HEK293T (cell line): ENCODE measurements at regions not wholly inside any gene's neighbourhood (a gene's known extent, or its start where the extent isn't known, plus 50 kb on each side); places are given as distances from the start of the nearest gene placed in this dataset.
"Not testable (repeated sequence)": the region's sequence is repeated elsewhere in the genome, so short reads cannot be mapped to it uniquely, and the experiment has no call there.

Experiments
- CTCF ChIA-PET: fragments of 350-600 bp; formaldehyde crosslinking; extraction: SDS; loops from one replicate; lab custom pipeline; 2021; ENCODE audit warnings: antibody characterized with exemption, inconsistent platforms; lab: Yijun Ruan, JAX
- POLR2A ChIA-PET: fragments of 350-600 bp; formaldehyde crosslinking; extraction: SDS; loops from one replicate; lab custom pipeline; 2020; ENCODE audit warnings: antibody characterized with exemption, inconsistent platforms; lab: Yijun Ruan, JAX
- DNase-seq: peaks from one replicate; pipeline ENCODE4 v3.0.0; 2012; ENCODE audit warnings: mixed read lengths; ENCODE audit errors: extremely low spot score
- ARNT ChIP-seq: fragments of 450-650 bp; IDR thresholded peaks from 2 replicates; pipeline ENCODE4 v1.6.1; 2017; ENCODE audit warnings: mild to moderate bottlenecking
- BHLHE40 ChIP-seq: fragments of 450-650 bp; IDR thresholded peaks from 2 replicates; pipeline ENCODE4 v1.6.1; 2016; ENCODE audit warnings: mild to moderate bottlenecking, moderate library complexity, borderline replicate concordance
- CTBP1 ChIP-seq: fragments of 450-650 bp; IDR thresholded peaks from 2 replicates; pipeline ENCODE4 v1.6.1; 2016; ENCODE audit warnings: borderline replicate concordance
- ELF4 ChIP-seq: fragments of 450-650 bp; IDR thresholded peaks from 2 replicates; pipeline ENCODE4 v1.6.1; 2017; ENCODE audit warnings: antibody characterized with exemption
- FOXA1 ChIP-seq: fragments of 450-650 bp; IDR thresholded peaks from 2 replicates; pipeline ENCODE4 v1.6.1; 2016; ENCODE audit warnings: mild to moderate bottlenecking
- FOXK2 ChIP-seq: fragments of 450-650 bp; IDR thresholded peaks from 2 replicates; pipeline ENCODE4 v1.6.1; 2016; ENCODE audit warnings: mild to moderate bottlenecking
- FOXM1 ChIP-seq: fragments of 450-650 bp; IDR thresholded peaks from 2 replicates; pipeline ENCODE4 v1.6.1; 2017; ENCODE audit warnings: mild to moderate bottlenecking, borderline replicate concordance
- HDGF ChIP-seq: fragments of 450-650 bp; IDR thresholded peaks from 2 replicates; pipeline ENCODE4 v1.6.1; 2017; ENCODE audit warnings: antibody characterized with exemption, borderline replicate concordance
- L3MBTL2 ChIP-seq: fragments of 450-650 bp; conservative IDR thresholded peaks from 2 replicates; pipeline ENCODE4 v1.6.1; 2016; ENCODE audit warnings: mild to moderate bottlenecking
- LEF1 ChIP-seq: fragments of 450-650 bp; IDR thresholded peaks from 2 replicates; pipeline ENCODE4 v1.6.1; 2017; ENCODE audit warnings: mild to moderate bottlenecking, borderline replicate concordance
- NFRKB ChIP-seq: fragments of 450-650 bp; IDR thresholded peaks from 2 replicates; pipeline ENCODE4 v1.6.1; 2016; ENCODE audit warnings: mild to moderate bottlenecking, moderate library complexity
- PKNOX1 ChIP-seq: fragments of 450-650 bp; IDR thresholded peaks from 2 replicates; pipeline ENCODE4 v1.6.1; 2016
- SP1 ChIP-seq: fragments of 450-650 bp; IDR thresholded peaks from 2 replicates; pipeline ENCODE4 v1.6.1; 2017
- SUZ12 ChIP-seq: fragments of 450-650 bp; IDR thresholded peaks from 2 replicates; pipeline ENCODE4 v1.6.1; 2016; ENCODE audit warnings: mild to moderate bottlenecking
- TARDBP ChIP-seq: fragments of 450-650 bp; IDR thresholded peaks from 2 replicates; pipeline ENCODE4 v1.6.1; 2016
- ZNF384 ChIP-seq: fragments of 450-650 bp; IDR thresholded peaks from 2 replicates; pipeline ENCODE4 v1.6.1; 2016

- ChIA-PET CTCF (no interaction called here), POLR2A (no interaction called here)
- DNase-seq, result no peak
- TF ChIP-seq L3MBTL2 (no peak), FOXK2 (no peak), CTBP1 (no peak), FOXA1 (no peak)
Measured at GRCh38 chr10:131833446-131834080, 67.2 kb upstream of the PPP2R2D start.

- POLR2A ChIA-PET, result no interaction called here
- no peak for TF ChIP-seq NFRKB
- TF ChIP-seq PKNOX1, result no peak
- TF ChIP-seq FOXA1, result no peak
- TF ChIP-seq SUZ12, result no peak
- no peak for TF ChIP-seq LEF1
- no peak for TF ChIP-seq HDGF
- no peak for TF ChIP-seq TARDBP
- TF ChIP-seq BHLHE40, result no peak
- CTCF ChIA-PET, result no interaction called here
- no peak for DNase-seq
Measured at GRCh38 chr10:131834152-131834810, 66.5 kb upstream of the PPP2R2D start.

- DNase-seq, result no peak
- ChIA-PET CTCF (interaction anchor here (0.6 kb wide), 1 partner anchor 32 kb away, joined by 3 read pairs; no protein-coding TSS in a partner anchor), POLR2A (no interaction called here)
- no peak for TF ChIP-seq ZNF384
- no peak for TF ChIP-seq SP1
- no peak for TF ChIP-seq LEF1
- TF ChIP-seq FOXM1, result no peak
- no peak for TF ChIP-seq CTBP1
- TF ChIP-seq FOXK2, result no peak
- no peak for TF ChIP-seq FOXA1
- no peak for TF ChIP-seq ARNT
- no peak for TF ChIP-seq HDGF
- TF ChIP-seq L3MBTL2, result no peak
- TF ChIP-seq NFRKB, result no peak
- TF ChIP-seq ELF4, result no peak
- TF ChIP-seq SUZ12, result no peak
- no peak for TF ChIP-seq TARDBP
- TF ChIP-seq PKNOX1, result no peak
Measured at GRCh38 chr10:131838966-131839742, 61.7 kb upstream of the PPP2R2D start.

GRCh38 chr10:131839880-131840787 is 60.7 kb upstream of the PPP2R2D start:
- DNase-seq, POLR2A ChIA-PET, CTCF ChIA-PET: not testable (repeated sequence)

- ChIA-PET POLR2A (no interaction called here), CTCF (no interaction called here)
- no peak for DNase-seq
- TF ChIP-seq BHLHE40 (no peak), ZNF384 (no peak), ARNT (no peak), FOXM1 (no peak), SP1 (no peak), CTBP1 (no peak), FOXA1 (no peak), LEF1 (no peak), FOXK2 (no peak), TARDBP (no peak; the same call in 1 of the 2 replicates), HDGF (no peak), SUZ12 (no peak), ELF4 (no peak), L3MBTL2 (no peak), NFRKB (no peak), PKNOX1 (no peak)
Measured at GRCh38 chr10:131840788-131841118, 60.1 kb upstream of the PPP2R2D start.
